IMR-90 (cell line): ENCODE measurements at regions not wholly inside any gene's neighbourhood (a gene's known extent, or its start where the extent isn't known, plus 50 kb on each side); places are given as distances from the start of the nearest gene placed in this dataset.
"Not testable (repeated sequence)": the region's sequence is repeated elsewhere in the genome, so short reads cannot be mapped to it uniquely, and the experiment has no call there.

ENCODE experiments used
- CTCF ChIP-seq: conservative IDR thresholded peaks from 2 replicates; pipeline ENCODE4 v1.5.1; 2012; ENCODE audit warnings: mild to moderate bottlenecking, low read depth, low read length, improper control_type of control experiment
- FOS ChIP-seq: fragments of 150-350 bp; IDR thresholded peaks from 2 replicates; pipeline ENCODE4 v1.6.1; 2016; ENCODE audit warnings: low read depth, low read length

GRCh38 chr1:149336082-149336481 is 138.8 kb upstream of the NBPF19 start:
- not testable (repeated sequence) for TF ChIP-seq FOS, CTCF
